ENCODE measurements at regions not wholly inside any gene's neighbourhood (a gene's known extent, or its start where the extent isn't known, plus 50 kb on each side); places are given as distances from the start of the nearest gene placed in this dataset.

GRCh38 chr6:16936893-16937292 lies 165.0 kb upstream of the STMND1 start:
- Histone ChIP-seq H3K9me3 (replicated peaks; ENCODE audit: control insufficient read depth, insufficient read depth, low read length) (no peaks in the 10 kb centered on the region), H3K4me2 (ENCODE audit: insufficient read depth, low read length) (no peak overlapping the region), H4K20me1 (replicated peaks; ENCODE audit: control insufficient read depth, extremely low read depth, insufficient read depth, low read length) (no peaks in the 10 kb centered on the region), H3K79me2 (ENCODE audit: control insufficient read depth, insufficient read depth, low read length) (no peaks in the 10 kb centered on the region), H3K27ac (ENCODE audit: insufficient read depth, low read depth, low read length) (no peak overlapping the region), H3K9ac (replicated peaks; ENCODE audit: extremely low read depth, insufficient read depth, low read length) (no peak overlapping the region), H2AFZ (ENCODE audit: low read depth, low read length) (no peak overlapping the region), H3K4me3 (replicated peaks in 1 of 3; ENCODE audit: insufficient read depth in 1 of 3, low read depth in 1 of 3, low read length in 3 of 3) (no peak overlapping the region), H3K4me1 (ENCODE audit: control insufficient read depth, extremely low read depth, insufficient read depth, low read length) (no peaks in the 10 kb centered on the region), H3K27me3 (ENCODE audit: control insufficient read depth in 2 of 2, insufficient read depth in 2 of 2, low read length in 2 of 2) (peaks cover 10 to 16% of the 10 kb centered on the region in 2 experiments), H3K9me1 (replicated peaks; ENCODE audit: control insufficient read depth, extremely low read depth, insufficient read depth, low read length) (no peaks in the 10 kb centered on the region), H3K36me3 (ENCODE audit: control insufficient read depth in 2 of 2, extremely low read depth in 1 of 2, insufficient read depth in 2 of 2, low read length in 2 of 2) (no peaks in the 10 kb centered on the region)
- BruUV-seq (replicated peaks) = no TSS peak
- ChIA-PET CTCF (no interaction called here), POLR2A (no interaction called here)
- no peak for TF ChIP-seq MYC (IDR thresholded peaks at IDR 0.05; ENCODE audit: low read depth, low read length)
- no peak for TF ChIP-seq MAX (IDR thresholded peaks at IDR 0.05; ENCODE audit: insufficient read depth, insufficient read length)
- TF ChIP-seq CTCF (IDR thresholded peaks at IDR 0.05; ENCODE audit: extremely low read depth in 1 of 2, insufficient read depth in 1 of 2, low read depth in 1 of 2, low read length in 2 of 2) = no peak
- TF ChIP-seq GATA2 (IDR thresholded peaks at IDR 0.05; ENCODE audit: insufficient read depth, insufficient read length, low read depth, low read length) = no peak
- no peak for TF ChIP-seq POLR2A (IDR thresholded peaks at IDR 0.05; ENCODE audit: low read depth, low read length)
- TF ChIP-seq JUN (IDR thresholded peaks at IDR 0.05; ENCODE audit: borderline replicate concordance, insufficient read depth, insufficient read length, low read depth) = no peak
- no peak for TF ChIP-seq FOS (IDR thresholded peaks at IDR 0.05; ENCODE audit: borderline replicate concordance, insufficient read depth, low read length)
- no peak for TF ChIP-seq EZH2 (IDR thresholded peaks at IDR 0.05; ENCODE audit: borderline replicate concordance, low read depth, low read length, severe bottlenecking)
- no peak for TF ChIP-seq POLR2AphosphoS5 (IDR thresholded peaks at IDR 0.05; ENCODE audit: insufficient read depth, low read depth, low read length)
- dilution Hi-C loops (cut with MboI; ENCODE audit: extremely low pct_ligation_motif_present, low sequenced_read_pairs) = no loop called here
- no peak for FAIRE-seq
- no peak for DNase-seq (ENCODE audit: low read depth, low spot score)
- intact Hi-C loops (cut with micrococcal nuclease) = no loop called here

All from endothelial cell of umbilical vein (primary cell).